Keratinocyte (primary cell): ENCODE measurements at regions not wholly inside any gene's neighbourhood (a gene's known extent, or its start where the extent isn't known, plus 50 kb on each side); places are given as distances from the start of the nearest gene placed in this dataset.

ENCODE experiments used
- DNase-seq: peaks from one replicate; pipeline ENCODE4 v3.0.0-alpha.2; 2011; ENCODE audit warnings: low read depth, missing footprints, low spot score
- FAIRE-seq: peaks from 2 replicates; lab custom pipeline; 2011; peaks lifted over from hg19 to GRCh38; lab: Jason Lieb, UNC
- H2AFZ ChIP-seq: 2 replicates; pipeline ENCODE4 v1.6.0; 2012; ENCODE audit warnings: low read length, control low read depth, inconsistent platforms; ENCODE audit not compliant: control insufficient read depth
- H3K27ac ChIP-seq: 2 replicates; pipeline ENCODE4 v1.5.1; 2011; ENCODE audit warnings: low read length; ENCODE audit not compliant: control insufficient read depth, insufficient read depth
- H3K27me3 ChIP-seq: 3 replicates; pipeline ENCODE4 v1.6.0; 2011; ENCODE audit warnings: low read length; ENCODE audit not compliant: control insufficient read depth, insufficient read depth; ENCODE audit errors: extremely low read depth
- H3K36me3 ChIP-seq, 2 experiments: 2 replicates in 1 of 2; 3 replicates in 1 of 2; pipeline ENCODE4 v1.5.1; 2011; ENCODE audit warnings: low read length in 2 of 2, mild to moderate bottlenecking in 1 of 2; ENCODE audit not compliant: control insufficient read depth in 2 of 2, insufficient read depth in 2 of 2; ENCODE audit errors: extremely low read depth in 1 of 2
- H3K4me1 ChIP-seq: 3 replicates; pipeline ENCODE4 v1.5.1; 2011; ENCODE audit warnings: low read length; ENCODE audit not compliant: control insufficient read depth, insufficient read depth; ENCODE audit errors: extremely low read depth
- H3K4me2 ChIP-seq: 3 replicates; pipeline ENCODE4 v1.6.0; 2011; ENCODE audit warnings: low read depth, low read length; ENCODE audit not compliant: control insufficient read depth, insufficient read depth; ENCODE audit errors: extremely low read depth
- H3K4me3 ChIP-seq, 3 experiments: fragments of 200-600 bp in 1 of 3; sonication (generic) in 1 of 3; 2 replicates in 2 of 3; 3 replicates in 1 of 3; pipeline ENCODE4 v1.5.1; 2011 to 2016; ENCODE audit warnings: low read length in 3 of 3, mild to moderate bottlenecking in 3 of 3, control low read depth in 2 of 3, inconsistent platforms in 1 of 3, low read depth in 1 of 3, mixed read lengths in 1 of 3, mixed run types in 1 of 3, moderate library complexity in 1 of 3; ENCODE audit not compliant: control insufficient read depth in 2 of 3, insufficient read depth in 2 of 3; ENCODE audit errors: extremely low read depth in 1 of 3
- H3K79me2 ChIP-seq: 2 replicates; pipeline ENCODE4 v1.6.0; 2012; ENCODE audit warnings: low read length; ENCODE audit not compliant: control insufficient read depth, insufficient read depth
- H3K9ac ChIP-seq: 3 replicates; pipeline ENCODE4 v1.6.0; 2011; ENCODE audit warnings: low read length; ENCODE audit not compliant: control insufficient read depth, insufficient read depth; ENCODE audit errors: extremely low read depth
- H3K9me1 ChIP-seq: 3 replicates; pipeline ENCODE4 v1.6.0; 2011; ENCODE audit warnings: low read length; ENCODE audit not compliant: control insufficient read depth, insufficient read depth; ENCODE audit errors: extremely low read depth
- H3K9me3 ChIP-seq: 2 replicates; pipeline ENCODE4 v1.5.1; 2012; ENCODE audit warnings: low read depth, low read length; ENCODE audit not compliant: control insufficient read depth
- H4K20me1 ChIP-seq: 3 replicates; pipeline ENCODE4 v1.6.0; 2011; ENCODE audit warnings: low read length; ENCODE audit not compliant: control insufficient read depth, insufficient read depth; ENCODE audit errors: extremely low read depth
- EZH2 ChIP-seq: IDR thresholded peaks from one replicate; pipeline ENCODE4 v1.6.1; 2012; ENCODE audit warnings: inconsistent platforms, mild to moderate bottlenecking, low read length, moderate library complexity
- dilution Hi-C: fragments of 300-500 bp; cut with MboI; formaldehyde crosslinking; loops from one replicate; pipeline ENCODE4 v1.7.0; 2020; ENCODE audit warnings: low sequenced_read_pairs; ENCODE audit not compliant: extremely low pct_ligation_motif_present
- TF ChIP-seq, protein P1 (sequence below), 3 experiments: IDR thresholded peaks in 1 of 3; conservative IDR thresholded peaks in 1 of 3; optimal IDR thresholded peaks in 1 of 3; 2 replicates in 2 of 3; 3 replicates in 1 of 3; pipeline versions ENCODE3 to v1.5.1; 2011; ENCODE audit warnings: low read length in 3 of 3, mild to moderate bottlenecking in 3 of 3, moderate library complexity in 2 of 3, control low read depth in 1 of 3, inconsistent platforms in 1 of 3; ENCODE audit not compliant: insufficient read depth in 2 of 3; ENCODE audit errors: extremely low read depth in 1 of 3

GRCh38 chr1:82893712-82894470, 1093.2 kb downstream of the ADGRL2 start:
- TF ChIP-seq, protein P1, sequence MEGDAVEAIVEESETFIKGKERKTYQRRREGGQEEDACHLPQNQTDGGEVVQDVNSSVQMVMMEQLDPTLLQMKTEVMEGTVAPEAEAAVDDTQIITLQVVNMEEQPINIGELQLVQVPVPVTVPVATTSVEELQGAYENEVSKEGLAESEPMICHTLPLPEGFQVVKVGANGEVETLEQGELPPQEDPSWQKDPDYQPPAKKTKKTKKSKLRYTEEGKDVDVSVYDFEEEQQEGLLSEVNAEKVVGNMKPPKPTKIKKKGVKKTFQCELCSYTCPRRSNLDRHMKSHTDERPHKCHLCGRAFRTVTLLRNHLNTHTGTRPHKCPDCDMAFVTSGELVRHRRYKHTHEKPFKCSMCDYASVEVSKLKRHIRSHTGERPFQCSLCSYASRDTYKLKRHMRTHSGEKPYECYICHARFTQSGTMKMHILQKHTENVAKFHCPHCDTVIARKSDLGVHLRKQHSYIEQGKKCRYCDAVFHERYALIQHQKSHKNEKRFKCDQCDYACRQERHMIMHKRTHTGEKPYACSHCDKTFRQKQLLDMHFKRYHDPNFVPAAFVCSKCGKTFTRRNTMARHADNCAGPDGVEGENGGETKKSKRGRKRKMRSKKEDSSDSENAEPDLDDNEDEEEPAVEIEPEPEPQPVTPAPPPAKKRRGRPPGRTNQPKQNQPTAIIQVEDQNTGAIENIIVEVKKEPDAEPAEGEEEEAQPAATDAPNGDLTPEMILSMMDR (optimal IDR thresholded peaks at IDR 0.05 in 1 of 3, IDR thresholded peaks at IDR 0.05 in 1 of 3, conservative IDR thresholded peaks at IDR 0.05 in 1 of 3; ENCODE audit: extremely low read depth in 1 of 3, insufficient read depth in 2 of 3, low read length in 3 of 3): no peak
- TF ChIP-seq EZH2: no peak
- FAIRE-seq (no peak), DNase-seq (no peak)
- H3K4me1 ChIP-seq: no peaks in the 10 kb centered on the region
- H3K36me3 ChIP-seq: no peaks in the 10 kb centered on the region
- no peak overlapping the region for H3K9ac ChIP-seq
- no peaks in the 10 kb centered on the region for H3K9me3 ChIP-seq
- H3K27me3 ChIP-seq: no peaks in the 10 kb centered on the region
- H3K27ac ChIP-seq: no peak overlapping the region
- no peak overlapping the region for H3K4me2 ChIP-seq
- no peaks in the 10 kb centered on the region for H3K79me2 ChIP-seq
- no peak overlapping the region for H2AFZ ChIP-seq
- no peak overlapping the region for H3K4me3 ChIP-seq
- no peaks in the 10 kb centered on the region for H4K20me1 ChIP-seq
- no peaks in the 10 kb centered on the region for H3K9me1 ChIP-seq
- dilution Hi-C loops: no loop called here

DNA sequence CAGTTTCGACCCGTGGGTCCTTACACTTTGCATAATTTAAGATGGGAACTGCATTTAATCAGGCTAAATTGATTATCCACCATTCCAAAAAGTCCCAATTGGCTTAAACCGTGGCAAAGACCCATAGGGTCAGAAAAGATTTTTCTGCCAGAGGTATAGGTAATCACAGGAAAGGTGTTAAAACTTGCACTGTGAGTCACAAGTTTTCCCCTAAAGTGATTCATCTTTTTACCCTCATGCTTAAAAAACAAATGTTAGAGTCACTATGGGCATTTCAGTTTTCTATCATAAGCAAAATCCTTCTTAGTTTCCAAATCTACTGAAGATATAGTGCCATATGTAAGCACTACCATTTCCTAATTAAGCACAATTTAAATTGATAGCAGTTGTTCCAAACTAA, 1079.8 kb downstream of the ADGRL2 start:
- H3K4me1 ChIP-seq: peaks cover 3% of the 10 kb centered on the region
- no peak for DNase-seq
- no peak overlapping the region for H3K27ac ChIP-seq
- TF ChIP-seq EZH2: no peak
- TF ChIP-seq, protein P1 (optimal IDR thresholded peaks at IDR 0.05 in 1 of 3, IDR thresholded peaks at IDR 0.05 in 1 of 3, conservative IDR thresholded peaks at IDR 0.05 in 1 of 3; ENCODE audit: extremely low read depth in 1 of 3, insufficient read depth in 2 of 3, low read length in 3 of 3): no peak
- no peak overlapping the region for H3K9ac ChIP-seq
- peak; percentile 26 for FAIRE-seq
- no peak overlapping the region for H2AFZ ChIP-seq
- no peaks in the 10 kb centered on the region for H3K27me3 ChIP-seq
- H3K4me3 ChIP-seq: no peak overlapping the region
- H3K4me2 ChIP-seq: no peak overlapping the region
- H3K79me2 ChIP-seq: no peaks in the 10 kb centered on the region
- no peaks in the 10 kb centered on the region for H4K20me1 ChIP-seq
- dilution Hi-C loops: no loop called here
- H3K36me3 ChIP-seq: no peaks in the 10 kb centered on the region
- no peaks in the 10 kb centered on the region for H3K9me1 ChIP-seq
- no peaks in the 10 kb centered on the region for H3K9me3 ChIP-seq
